ENCODE measurements at regions not wholly inside any gene's neighbourhood (a gene's known extent, or its start where the extent isn't known, plus 50 kb on each side); places are given as distances from the start of the nearest gene placed in this dataset.

DNA sequence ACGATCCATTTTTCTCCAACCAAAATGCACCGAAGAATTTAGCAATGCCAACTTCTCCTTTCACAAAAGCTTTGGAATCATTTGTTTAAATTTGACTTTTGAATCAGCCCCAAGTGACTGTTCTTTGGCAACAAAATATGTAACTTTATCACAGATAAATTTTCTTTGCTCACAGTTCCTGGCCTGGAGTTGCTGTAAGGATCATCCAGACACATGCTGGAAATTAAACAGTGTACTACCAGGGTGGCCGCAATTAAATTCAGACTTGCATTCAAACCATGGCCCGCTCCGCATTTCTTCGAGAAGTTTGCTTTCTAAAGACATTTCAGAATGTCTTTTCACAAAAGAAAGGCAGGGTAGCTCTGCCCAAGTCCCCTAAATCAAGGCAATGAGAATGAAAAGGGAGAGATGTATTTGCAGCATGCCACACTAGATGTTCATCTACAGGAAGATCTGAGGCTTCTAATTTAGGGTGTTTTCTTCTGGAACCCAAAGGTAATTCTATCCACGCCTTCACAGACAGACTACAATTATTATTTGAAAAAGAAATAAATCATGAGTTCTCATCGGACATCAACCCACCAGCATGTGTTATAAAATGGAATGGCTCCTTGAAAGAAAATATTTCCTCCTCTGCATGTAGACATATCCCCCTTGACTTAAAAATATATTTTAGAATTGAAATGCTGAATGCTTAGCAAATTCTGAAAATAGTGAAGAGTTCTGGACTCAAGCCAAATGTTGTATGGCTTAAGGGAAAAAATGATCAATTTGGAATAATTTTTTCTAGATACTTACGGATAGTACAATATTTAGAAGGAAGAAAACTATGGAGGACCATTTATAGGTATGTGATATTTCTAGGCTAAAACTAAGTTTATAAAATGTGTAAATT lies 189.7 kb upstream of the BLID start:
- H3K4me1 ChIP-seq, result 0 out of 3 replicates have a peak, but pooled peaks cover 8% of the 10 kb centered on the region

DNA sequence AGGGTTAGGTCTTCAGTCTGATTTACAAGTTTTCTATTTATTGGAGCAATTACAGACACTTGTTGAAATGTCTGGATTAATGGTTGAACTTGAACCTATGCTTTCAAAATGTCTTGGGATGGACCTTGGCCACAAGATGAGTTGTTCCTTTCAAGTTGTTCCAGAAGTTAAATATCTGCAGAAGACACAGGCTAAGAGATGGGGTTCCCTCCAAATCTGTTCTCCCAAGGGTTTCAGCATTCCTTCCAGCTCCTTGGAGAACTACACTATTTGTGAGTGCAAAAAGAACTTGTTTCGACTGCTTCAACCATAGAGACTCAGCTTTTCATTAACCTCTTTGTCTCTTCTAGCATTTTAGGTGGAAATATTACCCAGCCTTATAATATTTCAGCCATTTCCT lies 189.0 kb upstream of the BLID start:
- no peaks in the 10 kb centered on the region for H3K9me3 ChIP-seq
- DNase-seq (ENCODE audit: low read depth in 1 of 2, low spot score in 1 of 2) (no peak), ATAC-seq (no peak), FAIRE-seq (no peak)
- whole genome bisulfite sequencing (ENCODE audit: missing lambda C conversion rate), result 19% methylated on average over 1 of the region's 1 CpG
- ChIA-PET CTCF (no interaction called here), POLR2A (no interaction called here)
- TF ChIP-seq CBX2 (IDR thresholded peaks at IDR 0.05; ENCODE audit: borderline replicate concordance, low read depth), result no peak
- TF ChIP-seq EHMT2 (IDR thresholded peaks at IDR 0.05; ENCODE audit: low read depth), result no peak
- TF ChIP-seq, protein P1, sequence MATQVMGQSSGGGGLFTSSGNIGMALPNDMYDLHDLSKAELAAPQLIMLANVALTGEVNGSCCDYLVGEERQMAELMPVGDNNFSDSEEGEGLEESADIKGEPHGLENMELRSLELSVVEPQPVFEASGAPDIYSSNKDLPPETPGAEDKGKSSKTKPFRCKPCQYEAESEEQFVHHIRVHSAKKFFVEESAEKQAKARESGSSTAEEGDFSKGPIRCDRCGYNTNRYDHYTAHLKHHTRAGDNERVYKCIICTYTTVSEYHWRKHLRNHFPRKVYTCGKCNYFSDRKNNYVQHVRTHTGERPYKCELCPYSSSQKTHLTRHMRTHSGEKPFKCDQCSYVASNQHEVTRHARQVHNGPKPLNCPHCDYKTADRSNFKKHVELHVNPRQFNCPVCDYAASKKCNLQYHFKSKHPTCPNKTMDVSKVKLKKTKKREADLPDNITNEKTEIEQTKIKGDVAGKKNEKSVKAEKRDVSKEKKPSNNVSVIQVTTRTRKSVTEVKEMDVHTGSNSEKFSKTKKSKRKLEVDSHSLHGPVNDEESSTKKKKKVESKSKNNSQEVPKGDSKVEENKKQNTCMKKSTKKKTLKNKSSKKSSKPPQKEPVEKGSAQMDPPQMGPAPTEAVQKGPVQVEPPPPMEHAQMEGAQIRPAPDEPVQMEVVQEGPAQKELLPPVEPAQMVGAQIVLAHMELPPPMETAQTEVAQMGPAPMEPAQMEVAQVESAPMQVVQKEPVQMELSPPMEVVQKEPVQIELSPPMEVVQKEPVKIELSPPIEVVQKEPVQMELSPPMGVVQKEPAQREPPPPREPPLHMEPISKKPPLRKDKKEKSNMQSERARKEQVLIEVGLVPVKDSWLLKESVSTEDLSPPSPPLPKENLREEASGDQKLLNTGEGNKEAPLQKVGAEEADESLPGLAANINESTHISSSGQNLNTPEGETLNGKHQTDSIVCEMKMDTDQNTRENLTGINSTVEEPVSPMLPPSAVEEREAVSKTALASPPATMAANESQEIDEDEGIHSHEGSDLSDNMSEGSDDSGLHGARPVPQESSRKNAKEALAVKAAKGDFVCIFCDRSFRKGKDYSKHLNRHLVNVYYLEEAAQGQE (IDR thresholded peaks at IDR 0.05), result no peak
- no peak for TF ChIP-seq RARB (CRISPR knock-in tag; IDR thresholded peaks at IDR 0.05)
- TF ChIP-seq CEBPB (IDR thresholded peaks at IDR 0.05), result no peak
- no peak for TF ChIP-seq BHLHE40 (IDR thresholded peaks at IDR 0.05; ENCODE audit: low read depth, low read length)
- no peak for TF ChIP-seq JUN (IDR thresholded peaks at IDR 0.05)
- no peak for TF ChIP-seq EHF (CRISPR knock-in tag; IDR thresholded peaks at IDR 0.05)
- TF ChIP-seq ZSCAN20 (CRISPR knock-in tag; IDR thresholded peaks at IDR 0.05), result no peak
- TF ChIP-seq, protein P2, sequence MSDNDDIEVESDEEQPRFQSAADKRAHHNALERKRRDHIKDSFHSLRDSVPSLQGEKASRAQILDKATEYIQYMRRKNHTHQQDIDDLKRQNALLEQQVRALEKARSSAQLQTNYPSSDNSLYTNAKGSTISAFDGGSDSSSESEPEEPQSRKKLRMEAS (IDR thresholded peaks at IDR 0.05), result no peak
- no peak for TF ChIP-seq ZFP36 (IDR thresholded peaks at IDR 0.05; ENCODE audit: borderline replicate concordance, partially characterized antibody)
- TF ChIP-seq MAZ (IDR thresholded peaks at IDR 0.05; ENCODE audit: borderline replicate concordance, low read depth, low read length), result no peak
- TF ChIP-seq KDM1A (IDR thresholded peaks at IDR 0.05; ENCODE audit: low read depth), result no peak
- no peak for TF ChIP-seq GATA3 (IDR thresholded peaks at IDR 0.05; ENCODE audit: borderline replicate concordance)
- no peak overlapping the region for H3K4me2 ChIP-seq
- no peak overlapping the region for H3K4me3 ChIP-seq
- 0 out of 3 replicates have a peak, but pooled peaks cover 8% of the 10 kb centered on the region for H3K4me1 ChIP-seq
- H3K27ac ChIP-seq, result no peak overlapping the region

More for the DNA sequence above, 189.7 kb upstream of the BLID start:
- DNase-seq (ENCODE audit: low read depth in 1 of 2, low spot score in 1 of 2) (no peak), FAIRE-seq (no peak), ATAC-seq (no peak)
- CTCF ChIA-PET, result interaction anchor here (0.6 kb wide), 1 partner anchor 152 kb away, joined by 3 read pairs; no protein-coding TSS in a partner anchor
- Histone ChIP-seq H3K9me3 (no peaks in the 10 kb centered on the region), H3K4me2 (no peak overlapping the region), H3K4me3 (no peak overlapping the region), H3K27ac (no peak overlapping the region)
- TF ChIP-seq, protein P1 (IDR thresholded peaks at IDR 0.05), result no peak
- TF ChIP-seq RNF2 (IDR thresholded peaks at IDR 0.05; ENCODE audit: borderline replicate concordance, low read depth) (no peak), POLR2AphosphoS2 (conservative IDR thresholded peaks at IDR 0.05; ENCODE audit: low read length) (no peak), ZFP36 (IDR thresholded peaks at IDR 0.05; ENCODE audit: borderline replicate concordance, partially characterized antibody) (no peak), NFE2L2 (conservative IDR thresholded peaks at IDR 0.05; ENCODE audit: low read length) (no peak), JUN (IDR thresholded peaks at IDR 0.05) (no peak)
- TF ChIP-seq, protein P3, sequence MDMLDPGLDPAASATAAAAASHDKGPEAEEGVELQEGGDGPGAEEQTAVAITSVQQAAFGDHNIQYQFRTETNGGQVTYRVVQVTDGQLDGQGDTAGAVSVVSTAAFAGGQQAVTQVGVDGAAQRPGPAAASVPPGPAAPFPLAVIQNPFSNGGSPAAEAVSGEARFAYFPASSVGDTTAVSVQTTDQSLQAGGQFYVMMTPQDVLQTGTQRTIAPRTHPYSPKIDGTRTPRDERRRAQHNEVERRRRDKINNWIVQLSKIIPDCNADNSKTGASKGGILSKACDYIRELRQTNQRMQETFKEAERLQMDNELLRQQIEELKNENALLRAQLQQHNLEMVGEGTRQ (IDR thresholded peaks at IDR 0.05), result no peak
- 62% methylated on average over 9 of the region's 9 CpGs for WGBS (ENCODE audit: missing lambda C conversion rate)
- POLR2A ChIA-PET, result no interaction called here

Data from A549 (cell line).